Left lung (tissue), 4 donors: ENCODE measurements at regions not wholly inside any gene's neighbourhood (a gene's known extent, or its start where the extent isn't known, plus 50 kb on each side); places are given as distances from the start of the nearest gene placed in this dataset.

Experiments
- ATAC-seq: fragments of 200-7000 bp; cut with Tn5 transposase; one replicate; pipeline ENCODE4 v1.9.1; 2020; ENCODE audit warnings: moderate library complexity
- DNase-seq, 4 donors: peaks; one replicate each; pipeline ENCODE4 v3.0.0-alpha.2; 2013 to 2020
- H3K27ac ChIP-seq, 2 donors: fragments of 200-600 bp; sonication (generic) in 1 of 2; one replicate each; pipeline versions ENCODE4 v1.5.0 to v1.8.0; 2020 to 2021
- H3K27me3 ChIP-seq, 2 donors: fragments of 200-600 bp; sonication (generic) in 1 of 2; one replicate each; pipeline versions ENCODE4 v1.5.0 to v1.8.0; 2020 to 2021
- H3K36me3 ChIP-seq, 2 donors: fragments of 200-600 bp; sonication (generic) in 1 of 2; one replicate each; pipeline versions ENCODE4 v1.5.0 to v1.8.0; 2020 to 2021
- H3K4me1 ChIP-seq, 2 donors: fragments of 200-600 bp; one replicate each; pipeline ENCODE4 v1.8.0; 2021
- H3K4me3 ChIP-seq, 2 donors: fragments of 200-600 bp; sonication (generic) in 1 of 2; one replicate each; pipeline versions ENCODE4 v1.5.0 to v1.8.0; 2020 to 2021; ENCODE audit warnings: mild to moderate bottlenecking in 1 of 2
- H3K9me3 ChIP-seq, 2 donors: fragments of 200-600 bp; sonication (generic) in 1 of 2; one replicate each; pipeline versions ENCODE4 v1.5.0 to v1.8.0; 2020 to 2021
- CTCF ChIP-seq, 2 donors: fragments of 200-600 bp; sonication (generic) in 1 of 2; IDR thresholded peaks; one replicate each; pipeline versions ENCODE4 v1.5.0 to v1.8.0; 2021; ENCODE audit warnings: antibody characterized with exemption in 2 of 2
- intact Hi-C, 2 donors: fragments of 100-400 bp; cut with DNase I; formaldehyde crosslinking; loops; one replicate each; pipeline versions ENCODE4 v1.11.2 to v1.14.2; 2022
- donor health status: DM: no; HTN: yes; CAD: no.
- donor health status: DM: no; HTN: no; CAD: no.

- ATAC-seq: peak; percentile 19
- no peak for DNase-seq
- no peaks in the 10 kb centered on the region for H3K36me3 ChIP-seq
Observed at GRCh38 chr14:81686512-81686911, 152.9 kb upstream of the SEL1L start.

GRCh38 chr14:81691931-81692330, 158.3 kb upstream of the SEL1L start:
- intact Hi-C loops: no loop called here
- H3K4me1 ChIP-seq: no peaks in the 10 kb centered on the region
- H3K36me3 ChIP-seq: no peaks in the 10 kb centered on the region
- DNase-seq: no peak
- H3K4me3 ChIP-seq: no peak overlapping the region
- H3K9me3 ChIP-seq: no peaks in the 10 kb centered on the region
- TF ChIP-seq CTCF (IDR thresholded peaks at IDR 0.05): no peak
- no peaks in the 10 kb centered on the region for H3K27me3 ChIP-seq
- no peak overlapping the region for H3K27ac ChIP-seq
- no peak for ATAC-seq

More at GRCh38 chr14:81686512-81686911, 152.9 kb upstream of the SEL1L start:
- Histone ChIP-seq H3K4me3 (no peak overlapping the region), H3K27ac (no peak overlapping the region), H3K4me1 (no peaks in the 10 kb centered on the region), H3K9me3 (no peaks in the 10 kb centered on the region), H3K27me3 (no peaks in the 10 kb centered on the region)
- intact Hi-C loops: no loop called here
- TF ChIP-seq CTCF (IDR thresholded peaks at IDR 0.05): no peak

GRCh38 chr14:81694419-81694818, 160.8 kb upstream of the SEL1L start:
- H3K4me1 ChIP-seq: no peaks in the 10 kb centered on the region
- intact Hi-C loops: no loop called here
- no peaks in the 10 kb centered on the region for H3K27me3 ChIP-seq
- no peak overlapping the region for H3K27ac ChIP-seq
- ATAC-seq (no peak), DNase-seq (no peak)
- no peak for TF ChIP-seq CTCF (IDR thresholded peaks at IDR 0.05)
- H3K9me3 ChIP-seq: no peaks in the 10 kb centered on the region
- no peaks in the 10 kb centered on the region for H3K36me3 ChIP-seq
- H3K4me3 ChIP-seq: no peak overlapping the region

DNA sequence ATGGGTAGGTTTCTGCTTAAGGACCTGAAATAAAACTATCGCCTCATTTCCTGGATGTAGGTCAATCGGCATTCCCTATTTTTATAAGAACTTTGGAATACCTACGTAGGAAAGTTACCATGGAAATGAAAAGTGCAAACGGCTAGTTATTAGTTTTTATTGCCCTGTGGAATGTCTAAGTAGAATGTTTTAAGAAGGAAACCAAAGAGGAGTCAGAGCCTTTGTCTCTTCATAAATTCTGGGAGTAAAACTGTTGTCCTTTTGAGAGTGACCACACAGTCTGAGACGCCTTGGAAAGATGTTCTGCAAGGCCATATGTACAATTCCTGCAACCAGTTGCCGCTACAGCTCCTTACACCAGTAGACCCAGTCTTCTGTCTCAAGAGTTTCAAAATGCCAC, 176.0 kb upstream of the SEL1L start:
- Histone ChIP-seq H3K27ac (no peak overlapping the region), H3K27me3 (no peaks in the 10 kb centered on the region), H3K4me1 (no peaks in the 10 kb centered on the region), H3K9me3 (peaks cover 0 to 2% of the 10 kb centered on the region in 2 donors), H3K36me3 (no peaks in the 10 kb centered on the region), H3K4me3 (no peak overlapping the region)
- ATAC-seq: no peak
- no peak for TF ChIP-seq CTCF (IDR thresholded peaks at IDR 0.05)
- intact Hi-C loops: no loop called here
- DNase-seq: no peak

DNA sequence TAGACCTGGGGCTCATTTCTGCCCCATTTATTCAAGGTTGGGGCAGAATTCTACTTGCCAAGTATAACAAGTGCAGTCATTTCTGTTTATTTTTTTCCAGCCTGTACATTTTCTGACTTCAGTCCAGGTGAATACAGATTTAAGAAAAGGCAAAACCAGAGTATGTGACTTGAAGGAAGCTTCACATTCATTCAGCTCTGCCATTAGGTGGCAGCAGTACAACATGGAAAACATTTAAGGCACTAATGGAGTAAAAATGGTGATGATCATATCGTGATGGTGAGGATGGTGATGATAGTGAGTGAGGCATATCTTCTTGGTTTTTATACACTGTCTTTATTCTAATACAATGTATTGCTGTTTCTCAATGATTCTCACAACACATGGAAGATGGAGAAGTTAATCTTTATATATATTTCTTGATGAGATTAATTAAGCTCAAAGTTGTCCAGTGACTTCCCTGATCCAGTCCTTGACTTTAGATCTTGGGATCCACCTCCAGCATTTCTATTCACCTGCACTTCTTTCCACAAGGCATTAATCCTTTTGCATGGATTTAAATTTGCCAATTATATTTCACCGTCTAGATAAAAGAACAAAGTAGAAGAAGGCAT, 176.7 kb upstream of the SEL1L start:
- H3K9me3 ChIP-seq: no peaks in the 10 kb centered on the region
- H3K36me3 ChIP-seq: no peaks in the 10 kb centered on the region
- no peak overlapping the region for H3K27ac ChIP-seq
- DNase-seq (peak in 2 of 4 donors; percentile 28 to 68), ATAC-seq (peak; percentile 56)
- intact Hi-C loops: no loop called here
- peak; percentile 38 to 46 for TF ChIP-seq CTCF (IDR thresholded peaks at IDR 0.05)
- H3K4me3 ChIP-seq: no peak overlapping the region
- no peaks in the 10 kb centered on the region for H3K4me1 ChIP-seq
- H3K27me3 ChIP-seq: no peaks in the 10 kb centered on the region
